IMR-90 (cell line): ENCODE measurements at regions not wholly inside any gene's neighbourhood (a gene's known extent, or its start where the extent isn't known, plus 50 kb on each side); places are given as distances from the start of the nearest gene placed in this dataset.
"Not testable (repeated sequence)": the region's sequence is repeated elsewhere in the genome, so short reads cannot be mapped to it uniquely, and the experiment has no call there.

Experiments
- ATAC-seq: fragments of 200-7000 bp; cut with Tn5 transposase; 2 replicates; pipeline ENCODE4 v1.9.1; 2020; ENCODE audit warnings: low read depth, mild to moderate bottlenecking, moderate library complexity
- BruUV-seq: library from RNA; stranded (reverse); fragments of 400-500 nt; replicated peaks from 2 replicates; lab custom pipeline; 2021; lab: Mats Ljungman, UMichigan
- CTCF ChIA-PET: fragments of 300-600 bp; formaldehyde crosslinking; extraction: SDS; loops from one replicate; lab custom pipeline; 2021; ENCODE audit warnings: antibody characterized with exemption; lab: Yijun Ruan, JAX
- POLR2A ChIA-PET: fragments of 300-600 bp; sonication (Branson Sonifier 250); formaldehyde crosslinking; loops from one replicate; lab custom pipeline; 2022; ENCODE audit warnings: antibody characterized with exemption; ENCODE audit not compliant: unreplicated experiment; lab: Charles Lee
- DNase-seq: peaks from one replicate; pipeline ENCODE4 v3.0.0; 2013
- H2AFZ ChIP-seq: replicated peaks from 2 replicates; pipeline ENCODE3; 2013; ENCODE audit warnings: low read length, mild to moderate bottlenecking; ENCODE audit not compliant: poor library complexity
- H2AK5ac ChIP-seq: 2 replicates; pipeline ENCODE4 v1.6.1; 2013; ENCODE audit warnings: low read depth, low read length, inconsistent platforms
- H2AK9ac ChIP-seq: replicated peaks from 2 replicates; pipeline ENCODE3; 2013; ENCODE audit warnings: mild to moderate bottlenecking, low read depth, low read length, moderate library complexity; ENCODE audit not compliant: poor library complexity
- H2BK120ac ChIP-seq: 2 replicates; pipeline ENCODE4 v1.6.1; 2013; ENCODE audit warnings: low read depth, low read length, inconsistent platforms
- H2BK15ac ChIP-seq: 3 replicates; pipeline ENCODE4 v1.6.1; 2013; ENCODE audit warnings: low read depth, low read length, inconsistent platforms
- H2BK20ac ChIP-seq: 2 replicates; pipeline ENCODE4 v1.6.1; 2013; ENCODE audit warnings: low read depth, mild to moderate bottlenecking, inconsistent platforms, low read length, moderate library complexity
- H2BK5ac ChIP-seq: 2 replicates; pipeline ENCODE4 v1.6.1; 2013; ENCODE audit warnings: mild to moderate bottlenecking, low read depth, low read length, inconsistent platforms; ENCODE audit not compliant: poor library complexity, severe bottlenecking
- H3K14ac ChIP-seq: replicated peaks from 2 replicates; pipeline ENCODE4 v1.6.1; 2013; ENCODE audit warnings: low read depth, low read length, inconsistent platforms
- H3K18ac ChIP-seq: 2 replicates; pipeline ENCODE4 v1.6.1; 2013; ENCODE audit warnings: low read depth, low read length, control low read depth
- H3K23ac ChIP-seq: 2 replicates; pipeline ENCODE4 v1.6.1; 2013; ENCODE audit warnings: low read depth, low read length, inconsistent platforms
- H3K27ac ChIP-seq: 2 replicates; pipeline ENCODE4 v1.5.1; 2013; ENCODE audit warnings: mild to moderate bottlenecking, control low read depth, low read length; ENCODE audit not compliant: insufficient read depth
- H3K27me3 ChIP-seq: 2 replicates; pipeline ENCODE4 v1.6.1; 2013; ENCODE audit warnings: low read length; ENCODE audit not compliant: control insufficient read depth, insufficient read depth
- H3K36me3 ChIP-seq: 2 replicates; pipeline ENCODE4 v1.6.1; 2013; ENCODE audit warnings: low read length, mixed read lengths; ENCODE audit not compliant: control insufficient read depth, insufficient read depth
- H3K4ac ChIP-seq: 2 replicates; pipeline ENCODE4 v1.6.1; 2013; ENCODE audit warnings: low read depth, low read length, inconsistent platforms
- H3K4me1 ChIP-seq: 2 replicates; pipeline ENCODE4 v1.6.1; 2013; ENCODE audit warnings: low read length, mixed read lengths; ENCODE audit not compliant: control insufficient read depth, insufficient read depth
- H3K4me2 ChIP-seq: 2 replicates; pipeline ENCODE4 v1.6.1; 2013; ENCODE audit warnings: low read depth, mild to moderate bottlenecking, control low read depth, low read length, moderate library complexity
- H3K4me3 ChIP-seq: 2 replicates; pipeline ENCODE4 v1.5.1; 2013; ENCODE audit warnings: low read depth, mild to moderate bottlenecking, control low read depth, low read length, moderate library complexity; ENCODE audit not compliant: insufficient read depth
- H3K56ac ChIP-seq: 2 replicates; pipeline ENCODE4 v1.6.1; 2013; ENCODE audit warnings: low read length, inconsistent platforms; ENCODE audit not compliant: insufficient read depth; ENCODE audit errors: extremely low read depth
- H3K79me1 ChIP-seq, 2 experiments: 2 replicates each; pipeline ENCODE4 v1.6.1; 2013; ENCODE audit warnings: low read length in 2 of 2, inconsistent platforms in 1 of 2, low read depth in 1 of 2
- H3K9ac ChIP-seq: 2 replicates; pipeline ENCODE4 v1.6.1; 2013; ENCODE audit warnings: low read depth, low read length, control low read depth
- H3K9me1 ChIP-seq: 2 replicates; pipeline ENCODE4 v1.6.1; 2013; ENCODE audit warnings: low read length, inconsistent platforms; ENCODE audit not compliant: insufficient read depth
- H3K9me3 ChIP-seq: 2 replicates; pipeline ENCODE4 v1.6.1; 2013; ENCODE audit warnings: low read length; ENCODE audit not compliant: control insufficient read depth, insufficient read depth
- H4K20me1 ChIP-seq: 2 replicates; pipeline ENCODE4 v1.6.1; 2013; ENCODE audit warnings: low read length, inconsistent platforms; ENCODE audit not compliant: insufficient read depth
- H4K5ac ChIP-seq: 2 replicates; pipeline ENCODE4 v1.6.1; 2013; ENCODE audit warnings: mild to moderate bottlenecking, low read depth, low read length, control low read depth
- H4K8ac ChIP-seq, 2 experiments: 2 replicates each; pipeline ENCODE4 v1.6.1; 2013; ENCODE audit warnings: low read depth in 2 of 2, low read length in 2 of 2, control low read depth in 1 of 2, inconsistent platforms in 1 of 2
- H4K91ac ChIP-seq: 2 replicates; pipeline ENCODE4 v1.6.1; 2013; ENCODE audit warnings: low read depth, low read length, inconsistent platforms; ENCODE audit not compliant: insufficient read depth
- WGBS, 2 experiments: methylation state at CpG; one replicate each; pipeline versions ENCODE4 v1.1.5 to v1.1.7; 2013; ENCODE audit warnings: missing lambda C conversion rate in 2 of 2; ENCODE audit not compliant: insufficient read length in 1 of 2; ENCODE audit errors: extremely low coverage in 2 of 2; 5-methylcytosine and 5-hydroxymethylcytosine counted together
- dilution Hi-C: fragments of 300-500 bp; cut with HindIII; formaldehyde crosslinking; loops from one replicate; pipeline ENCODE4 v1.14.3; 2018; ENCODE audit warnings: low sequenced_read_pairs; ENCODE audit not compliant: unreplicated experiment
- in situ Hi-C: fragments of 300-500 bp; cut with MboI; formaldehyde crosslinking; loops from 3 replicates; pipeline ENCODE4 v1.14.3; 2019; ENCODE audit warnings: low sequenced_read_pairs, inconsistent platforms, mixed read lengths
- intact Hi-C: fragments of 100-400 bp; cut with micrococcal nuclease; formaldehyde crosslinking; loops from 2 replicates; pipeline ENCODE4 v1.10.0; 2022

DNA sequence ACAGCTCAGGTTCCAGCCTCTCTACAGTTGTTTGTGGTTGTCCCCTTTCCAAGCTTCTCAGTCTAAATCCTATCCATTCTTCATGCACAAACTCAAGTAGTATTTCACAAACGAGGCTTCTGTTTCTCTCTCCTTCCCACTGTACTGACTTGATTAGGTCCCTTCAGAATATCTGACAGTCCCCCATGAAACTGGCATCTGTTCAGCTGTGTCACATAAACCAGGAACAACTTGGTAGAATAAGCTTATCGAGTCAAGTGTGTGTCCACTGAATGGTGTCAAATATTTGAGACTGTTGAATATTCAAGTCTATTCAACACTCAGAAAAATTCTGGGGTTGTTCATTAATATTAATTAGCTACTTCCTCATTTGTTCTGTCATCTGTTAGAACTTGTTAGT lies 61.7 kb upstream of the CCT8L2 start:
- H2BK20ac ChIP-seq, H4K91ac ChIP-seq, H3K79me1 ChIP-seq, H2BK5ac ChIP-seq, H4K5ac ChIP-seq, H3K36me3 ChIP-seq, H3K14ac ChIP-seq, H3K9me1 ChIP-seq, H3K56ac ChIP-seq, H4K20me1 ChIP-seq, POLR2A ChIA-PET, H3K4me3 ChIP-seq, H4K8ac ChIP-seq, H2BK120ac ChIP-seq, H3K27ac ChIP-seq, dilution Hi-C loops, CTCF ChIA-PET, H3K23ac ChIP-seq, H3K4ac ChIP-seq, H3K9ac ChIP-seq, H3K18ac ChIP-seq, H3K4me1 ChIP-seq, H3K9me3 ChIP-seq, in situ Hi-C loops, H2AK9ac ChIP-seq, intact Hi-C loops, H2BK15ac ChIP-seq, DNase-seq, H2AK5ac ChIP-seq, BruUV-seq, H3K27me3 ChIP-seq, H2AFZ ChIP-seq, H3K4me2 ChIP-seq, ATAC-seq: not testable (repeated sequence)
- no CpG with 5 or more reads among the region's 2 CpGs for WGBS, 2 experiments

DNA sequence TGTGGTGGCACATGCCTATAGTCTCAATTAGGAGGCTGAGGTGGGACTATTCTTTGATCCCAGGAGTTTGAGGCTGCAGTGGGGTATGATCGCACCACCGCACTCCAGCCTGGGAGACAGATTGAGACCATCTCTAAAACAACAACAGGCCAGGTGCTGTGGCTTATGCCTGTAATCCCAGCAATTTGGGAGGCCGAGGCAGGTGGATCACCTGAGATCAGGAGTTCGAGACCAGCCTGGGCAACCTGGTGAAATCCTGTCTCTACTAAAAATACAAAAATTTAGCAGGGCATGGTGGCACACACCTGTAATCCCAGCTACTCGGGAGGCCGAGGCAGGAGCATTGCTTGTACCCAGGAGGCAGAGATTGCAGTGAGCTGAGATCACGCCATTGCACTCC lies 60.6 kb upstream of the CCT8L2 start:
- H3K79me1 ChIP-seq, CTCF ChIA-PET, BruUV-seq, H2AK9ac ChIP-seq, H3K36me3 ChIP-seq, ATAC-seq, H2AFZ ChIP-seq, H3K4me2 ChIP-seq, H4K20me1 ChIP-seq, POLR2A ChIA-PET, H3K18ac ChIP-seq, H4K5ac ChIP-seq, H3K9me1 ChIP-seq, dilution Hi-C loops, H3K27ac ChIP-seq, H3K4ac ChIP-seq, DNase-seq, intact Hi-C loops, H2BK15ac ChIP-seq, H3K27me3 ChIP-seq, H4K91ac ChIP-seq, H3K56ac ChIP-seq, H3K23ac ChIP-seq, H2BK20ac ChIP-seq, H3K4me1 ChIP-seq, H3K14ac ChIP-seq, H2AK5ac ChIP-seq, H4K8ac ChIP-seq, H2BK5ac ChIP-seq, H3K9ac ChIP-seq, H3K4me3 ChIP-seq, H2BK120ac ChIP-seq, in situ Hi-C loops, H3K9me3 ChIP-seq: not testable (repeated sequence)
- no CpG with 5 or more reads among the region's 7 CpGs for WGBS, 2 experiments
